GM18861 (cell line): ENCODE measurements at regions not wholly inside any gene's neighbourhood (a gene's known extent, or its start where the extent isn't known, plus 50 kb on each side); places are given as distances from the start of the nearest gene placed in this dataset.

ENCODE experiments used
- ATAC-seq: cut with Tn5 transposase; IDR thresholded peaks from one replicate; pipeline ENCODE4 v1.9.1; 2021; ENCODE audit not compliant: unreplicated experiment

GRCh38 chr18:62665188-62665587 lies 50.2 kb upstream of the PHLPP1 start:
- ATAC-seq = no peak
